SJCRH30 (cell line): ENCODE measurements at regions not wholly inside any gene's neighbourhood (a gene's known extent, or its start where the extent isn't known, plus 50 kb on each side); places are given as distances from the start of the nearest gene placed in this dataset.

ENCODE experiments used
- DNase-seq, 2 experiments: peaks; one replicate each; pipeline ENCODE4 v3.0.0-alpha.2; 2015 to 2020
- H3K27ac ChIP-seq: fragments of 250-450 bp; sonication (Bioruptor Pico); 2 replicates; pipeline ENCODE4 v1.5.1; 2020; ENCODE audit warnings: mild to moderate bottlenecking, moderate library complexity
- H3K27me3 ChIP-seq: fragments of 250-450 bp; sonication (Bioruptor Pico); 2 replicates; pipeline ENCODE4 v1.5.1; 2020; ENCODE audit warnings: mild to moderate bottlenecking, moderate library complexity
- H3K36me3 ChIP-seq: fragments of 250-450 bp; sonication (Bioruptor Pico); 2 replicates; pipeline ENCODE4 v1.5.1; 2020; ENCODE audit warnings: mild to moderate bottlenecking, moderate library complexity
- H3K4me1 ChIP-seq: fragments of 250-450 bp; sonication (Bioruptor Pico); 2 replicates; pipeline ENCODE4 v1.5.1; 2020; ENCODE audit warnings: mild to moderate bottlenecking, moderate library complexity
- H3K4me3 ChIP-seq: fragments of 250-450 bp; sonication (Bioruptor Pico); 2 replicates; pipeline ENCODE4 v1.5.1; 2020; ENCODE audit warnings: mild to moderate bottlenecking, moderate library complexity
- H3K9me3 ChIP-seq: fragments of 250-450 bp; sonication (Bioruptor Pico); replicated peaks from 2 replicates; pipeline ENCODE4 v1.5.1; 2020; ENCODE audit warnings: mild to moderate bottlenecking, moderate library complexity

GRCh38 chr2:137838255-137839092 lies 125.8 kb upstream of the HNMT start:
- no peak overlapping the region for H3K4me3 ChIP-seq
- H3K9me3 ChIP-seq = no peaks in the 10 kb centered on the region
- no peaks in the 10 kb centered on the region for H3K36me3 ChIP-seq
- 0 out of 2 replicates have a peak, but pooled peaks cover 7% of the 10 kb centered on the region for H3K27me3 ChIP-seq
- H3K27ac ChIP-seq = no peak overlapping the region
- peak in 1 of 2 experiments; percentile 65 for DNase-seq
- no peaks in the 10 kb centered on the region for H3K4me1 ChIP-seq

GRCh38 chr2:137842430-137842829 lies 121.8 kb upstream of the HNMT start:
- Histone ChIP-seq H3K27me3 (no peaks in the 10 kb centered on the region), H3K9me3 (no peaks in the 10 kb centered on the region), H3K36me3 (no peaks in the 10 kb centered on the region), H3K4me1 (no peaks in the 10 kb centered on the region), H3K27ac (no peak overlapping the region), H3K4me3 (no peak overlapping the region)
- DNase-seq = no peak

- Histone ChIP-seq H3K4me3 (no peak overlapping the region), H3K9me3 (no peaks in the 10 kb centered on the region), H3K36me3 (no peaks in the 10 kb centered on the region), H3K27ac (no peak overlapping the region), H3K4me1 (no peaks in the 10 kb centered on the region), H3K27me3 (no peaks in the 10 kb centered on the region)
- no peak for DNase-seq
Measured at GRCh38 chr2:137842952-137843351, 121.3 kb upstream of the HNMT start.

- Histone ChIP-seq H3K4me1 (no peaks in the 10 kb centered on the region), H3K27me3 (no peaks in the 10 kb centered on the region), H3K27ac (no peak overlapping the region), H3K36me3 (no peaks in the 10 kb centered on the region), H3K9me3 (0 out of 2 replicates have a peak, but pooled peaks cover 2% of the 10 kb centered on the region), H3K4me3 (no peak overlapping the region)
- DNase-seq = no peak
Measured at GRCh38 chr2:137845422-137845821, 118.9 kb upstream of the HNMT start.

- Histone ChIP-seq H3K4me3 (no peak overlapping the region), H3K4me1 (no peaks in the 10 kb centered on the region), H3K9me3 (0 out of 2 replicates have a peak, but pooled peaks cover 3% of the 10 kb centered on the region), H3K36me3 (no peaks in the 10 kb centered on the region), H3K27me3 (no peaks in the 10 kb centered on the region), H3K27ac (no peak overlapping the region)
- no peak for DNase-seq
Measured at GRCh38 chr2:137846993-137847392, 117.3 kb upstream of the HNMT start.

GRCh38 chr2:137847443-137847842 lies 116.8 kb upstream of the HNMT start:
- Histone ChIP-seq H3K4me3 (no peak overlapping the region), H3K9me3 (0 out of 2 replicates have a peak, but pooled peaks cover 3% of the 10 kb centered on the region), H3K27ac (no peak overlapping the region), H3K27me3 (no peaks in the 10 kb centered on the region), H3K4me1 (no peaks in the 10 kb centered on the region), H3K36me3 (no peaks in the 10 kb centered on the region)
- no peak for DNase-seq

- no peaks in the 10 kb centered on the region for H3K27me3 ChIP-seq
- no peak for DNase-seq
- H3K4me1 ChIP-seq = no peaks in the 10 kb centered on the region
- no peaks in the 10 kb centered on the region for H3K9me3 ChIP-seq
- H3K27ac ChIP-seq = no peak overlapping the region
- H3K36me3 ChIP-seq = no peaks in the 10 kb centered on the region
- no peak overlapping the region for H3K4me3 ChIP-seq
Measured at GRCh38 chr2:137857881-137858280, 106.4 kb upstream of the HNMT start.

GRCh38 chr2:137862651-137863050 lies 101.6 kb upstream of the HNMT start:
- H3K9me3 ChIP-seq = no peaks in the 10 kb centered on the region
- DNase-seq = no peak
- H3K27ac ChIP-seq = no peak overlapping the region
- no peaks in the 10 kb centered on the region for H3K4me1 ChIP-seq
- H3K36me3 ChIP-seq = no peaks in the 10 kb centered on the region
- no peaks in the 10 kb centered on the region for H3K27me3 ChIP-seq
- H3K4me3 ChIP-seq = no peak overlapping the region

- no peaks in the 10 kb centered on the region for H3K27me3 ChIP-seq
- peak; percentile 38 to 75 for DNase-seq
- no peaks in the 10 kb centered on the region for H3K4me1 ChIP-seq
- H3K4me3 ChIP-seq = no peak overlapping the region
- H3K36me3 ChIP-seq = no peaks in the 10 kb centered on the region
- H3K9me3 ChIP-seq = no peaks in the 10 kb centered on the region
- H3K27ac ChIP-seq = no peak overlapping the region
Measured at GRCh38 chr2:137865954-137866540, 98.2 kb upstream of the HNMT start.

- DNase-seq = no peak
- Histone ChIP-seq H3K9me3 (no peaks in the 10 kb centered on the region), H3K36me3 (no peaks in the 10 kb centered on the region), H3K4me3 (no peak overlapping the region), H3K27ac (no peak overlapping the region), H3K4me1 (no peaks in the 10 kb centered on the region), H3K27me3 (no peaks in the 10 kb centered on the region; the same call in 1 of the 2 replicates)
Measured at GRCh38 chr2:137870682-137871081, 93.6 kb upstream of the HNMT start.

GRCh38 chr2:137872577-137872976 lies 91.7 kb upstream of the HNMT start:
- no peak overlapping the region for H3K4me3 ChIP-seq
- DNase-seq = no peak
- no peaks in the 10 kb centered on the region for H3K9me3 ChIP-seq
- no peaks in the 10 kb centered on the region for H3K4me1 ChIP-seq
- H3K27me3 ChIP-seq = no peaks in the 10 kb centered on the region; the same call in 1 of the 2 replicates
- no peaks in the 10 kb centered on the region for H3K36me3 ChIP-seq
- no peak overlapping the region for H3K27ac ChIP-seq

GRCh38 chr2:137873536-137874244 lies 90.6 kb upstream of the HNMT start:
- Histone ChIP-seq H3K27me3 (no peaks in the 10 kb centered on the region; the same call in 1 of the 2 replicates), H3K27ac (no peak overlapping the region), H3K9me3 (no peaks in the 10 kb centered on the region), H3K36me3 (no peaks in the 10 kb centered on the region), H3K4me1 (no peaks in the 10 kb centered on the region), H3K4me3 (no peak overlapping the region)
- no peak for DNase-seq

GRCh38 chr2:137879121-137879520 lies 85.2 kb upstream of the HNMT start:
- no peak overlapping the region for H3K4me3 ChIP-seq
- no peaks in the 10 kb centered on the region for H3K4me1 ChIP-seq
- H3K9me3 ChIP-seq = no peaks in the 10 kb centered on the region
- no peaks in the 10 kb centered on the region for H3K36me3 ChIP-seq
- no peaks in the 10 kb centered on the region; the same call in 1 of the 2 replicates for H3K27me3 ChIP-seq
- no peak for DNase-seq
- no peak overlapping the region for H3K27ac ChIP-seq

GRCh38 chr2:137881711-137882110 lies 82.6 kb upstream of the HNMT start:
- H3K36me3 ChIP-seq = no peaks in the 10 kb centered on the region
- H3K4me3 ChIP-seq = no peak overlapping the region
- no peak for DNase-seq
- no peaks in the 10 kb centered on the region for H3K27me3 ChIP-seq
- H3K9me3 ChIP-seq = no peaks in the 10 kb centered on the region
- H3K27ac ChIP-seq = no peak overlapping the region
- H3K4me1 ChIP-seq = no peaks in the 10 kb centered on the region
